ENCODE measurements at regions not wholly inside any gene's neighbourhood (a gene's known extent, or its start where the extent isn't known, plus 50 kb on each side); places are given as distances from the start of the nearest gene placed in this dataset.
A peak's percentile ranks its signal among the peaks of the same experiment; 100 is the strongest.

- Histone ChIP-seq H3K4me3 (peak overlapping the region in 9 of 10 donors; percentile 26 to 58 (median 51)), H3K4me1 (peaks cover 0 to 47% (median 25%) of the 10 kb centered on the region in 9 donors), H3K9me3 (no peaks in the 10 kb centered on the region), H3K27me3 (no peaks in the 10 kb centered on the region), H3K36me3 (peaks cover 0 to 12% (median 0%) of the 10 kb centered on the region in 9 donors), H3K27ac (peak overlapping the region; percentile 67 to 93 (median 87))
- DNase-seq (no peak), ATAC-seq (peak; percentile 24 to 63 (median 56))
- intact Hi-C loops (cut with DNase I): no loop called here
- TF ChIP-seq, protein P1, sequence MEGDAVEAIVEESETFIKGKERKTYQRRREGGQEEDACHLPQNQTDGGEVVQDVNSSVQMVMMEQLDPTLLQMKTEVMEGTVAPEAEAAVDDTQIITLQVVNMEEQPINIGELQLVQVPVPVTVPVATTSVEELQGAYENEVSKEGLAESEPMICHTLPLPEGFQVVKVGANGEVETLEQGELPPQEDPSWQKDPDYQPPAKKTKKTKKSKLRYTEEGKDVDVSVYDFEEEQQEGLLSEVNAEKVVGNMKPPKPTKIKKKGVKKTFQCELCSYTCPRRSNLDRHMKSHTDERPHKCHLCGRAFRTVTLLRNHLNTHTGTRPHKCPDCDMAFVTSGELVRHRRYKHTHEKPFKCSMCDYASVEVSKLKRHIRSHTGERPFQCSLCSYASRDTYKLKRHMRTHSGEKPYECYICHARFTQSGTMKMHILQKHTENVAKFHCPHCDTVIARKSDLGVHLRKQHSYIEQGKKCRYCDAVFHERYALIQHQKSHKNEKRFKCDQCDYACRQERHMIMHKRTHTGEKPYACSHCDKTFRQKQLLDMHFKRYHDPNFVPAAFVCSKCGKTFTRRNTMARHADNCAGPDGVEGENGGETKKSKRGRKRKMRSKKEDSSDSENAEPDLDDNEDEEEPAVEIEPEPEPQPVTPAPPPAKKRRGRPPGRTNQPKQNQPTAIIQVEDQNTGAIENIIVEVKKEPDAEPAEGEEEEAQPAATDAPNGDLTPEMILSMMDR (IDR thresholded peaks at IDR 0.05): no peak
- 40 to 56% methylated on average over 8 of the region's 8 CpGs for WGBS, 2 donors
These were observed 50.0 kb upstream of the DST start for GRCh38 chr6:56692523-56693245.

Data from heart right ventricle (tissue), 16 donors.